Renal pelvis (tissue), 1 donor: ENCODE measurements at regions not wholly inside any gene's neighbourhood (a gene's known extent, or its start where the extent isn't known, plus 50 kb on each side); places are given as distances from the start of the nearest gene placed in this dataset.

ENCODE experiments used
- DNase-seq: peaks from one replicate; pipeline ENCODE4 v3.0.0-alpha.2; 2013

GRCh38 chr4:137676357-137676998 is 144.2 kb upstream of the PCDH18 start:
- DNase-seq = peak; percentile 63

GRCh38 chr4:137674066-137674465 is 141.8 kb upstream of the PCDH18 start:
- DNase-seq = no peak

GRCh38 chr4:137668885-137669545 is 136.7 kb upstream of the PCDH18 start:
- DNase-seq = no peak

- DNase-seq = no peak
Observed at GRCh38 chr4:137664416-137664815, 132.1 kb upstream of the PCDH18 start.

DNA sequence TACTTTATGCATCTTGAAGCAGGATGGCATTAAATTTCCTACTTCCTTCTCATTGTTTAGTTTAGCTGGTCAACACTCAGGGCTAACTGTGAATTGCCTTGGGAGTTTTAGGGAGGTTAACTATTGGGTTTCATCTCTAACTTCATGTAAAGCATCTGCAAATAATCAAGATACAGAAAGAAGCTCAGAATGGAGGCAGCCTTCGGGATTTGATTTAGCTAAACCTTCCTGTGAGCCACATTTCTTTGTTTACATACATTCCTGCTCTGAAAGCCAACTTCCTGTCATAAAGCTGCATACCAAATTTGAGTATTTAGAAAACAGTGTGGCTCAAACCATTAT is 131.7 kb upstream of the PCDH18 start:
- peak; percentile 86 for DNase-seq

DNA sequence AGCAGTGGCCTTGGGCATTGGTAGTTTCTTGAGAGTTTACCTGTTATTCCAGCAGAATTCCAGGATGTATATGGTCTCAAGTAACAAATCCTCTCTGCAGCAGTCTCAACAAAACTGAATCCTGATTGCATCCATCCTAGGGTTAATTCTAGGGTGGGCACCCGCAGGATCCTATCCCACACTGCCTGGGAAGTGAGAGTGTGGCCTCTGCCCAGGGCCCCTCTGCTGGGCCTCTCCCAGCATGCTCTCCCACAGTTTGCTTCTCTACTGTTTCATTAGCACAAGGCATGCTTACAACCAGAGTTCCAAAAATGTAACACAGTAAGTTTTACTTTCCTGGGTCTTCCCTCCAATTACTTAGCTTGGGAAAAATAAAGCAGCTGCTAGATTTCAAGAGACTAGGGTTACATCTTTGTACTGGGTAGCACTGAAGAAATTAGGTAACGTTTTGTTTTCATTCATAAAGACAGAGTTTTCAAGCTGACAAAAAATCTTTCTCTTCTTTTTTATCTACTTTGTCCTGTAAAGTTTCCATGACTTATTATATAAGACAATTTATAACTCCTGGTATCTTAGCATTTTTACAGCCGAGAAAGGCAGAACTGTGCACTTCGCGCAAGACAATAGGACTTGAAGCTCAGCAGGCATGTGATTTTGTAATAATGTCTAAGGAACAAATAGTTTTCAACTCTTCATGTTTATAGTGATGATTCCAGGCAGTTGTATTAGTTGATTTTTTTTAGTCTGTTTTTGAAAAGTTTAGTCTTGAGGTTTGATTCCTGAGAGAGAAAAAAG is 131.2 kb upstream of the PCDH18 start:
- DNase-seq = peak; percentile 48

- DNase-seq = no peak
Observed at GRCh38 chr4:137661693-137662092, 129.4 kb upstream of the PCDH18 start.

GRCh38 chr4:137660211-137660610 is 127.9 kb upstream of the PCDH18 start:
- DNase-seq = no peak

GRCh38 chr4:137659431-137659830 is 127.1 kb upstream of the PCDH18 start:
- no peak for DNase-seq

- DNase-seq = no peak
Observed at GRCh38 chr4:137656661-137657060, 124.4 kb upstream of the PCDH18 start.

- no peak for DNase-seq
Observed at GRCh38 chr4:137655302-137655701, 123.0 kb upstream of the PCDH18 start.

- no peak for DNase-seq
Observed at GRCh38 chr4:137651128-137651527, 118.8 kb upstream of the PCDH18 start.

DNA sequence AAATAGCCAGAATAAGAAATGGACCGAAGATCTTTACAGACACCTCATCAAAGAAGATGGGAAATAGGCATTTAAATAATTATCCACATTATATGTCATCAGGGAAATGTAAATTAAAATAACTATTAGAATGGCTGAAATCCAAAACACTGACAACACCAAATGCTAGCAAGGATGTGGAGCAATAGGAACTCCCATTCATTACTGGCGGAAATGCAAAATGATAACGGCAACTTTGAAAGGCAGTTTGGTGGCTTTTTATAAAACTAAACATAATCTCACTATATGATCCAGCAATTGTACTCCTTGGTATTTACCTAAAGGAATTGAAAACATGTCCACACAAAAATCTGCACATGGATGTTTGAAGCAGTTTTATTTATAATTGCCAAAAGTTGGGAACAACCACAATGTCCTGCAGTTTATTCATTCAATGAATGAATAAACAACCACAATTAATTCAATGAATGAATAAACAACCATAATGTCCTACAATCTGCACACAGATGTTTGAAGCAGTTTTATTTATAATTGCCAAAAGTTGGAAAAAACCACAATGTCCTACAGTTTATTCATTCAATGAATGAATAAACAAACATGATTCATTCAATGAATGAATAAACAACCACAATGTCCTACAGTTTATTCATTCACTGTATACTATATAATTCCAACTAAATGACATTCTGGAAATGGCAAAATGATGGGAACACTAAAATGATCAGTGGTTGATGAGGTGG is 117.6 kb upstream of the PCDH18 start:
- no peak for DNase-seq

DNA sequence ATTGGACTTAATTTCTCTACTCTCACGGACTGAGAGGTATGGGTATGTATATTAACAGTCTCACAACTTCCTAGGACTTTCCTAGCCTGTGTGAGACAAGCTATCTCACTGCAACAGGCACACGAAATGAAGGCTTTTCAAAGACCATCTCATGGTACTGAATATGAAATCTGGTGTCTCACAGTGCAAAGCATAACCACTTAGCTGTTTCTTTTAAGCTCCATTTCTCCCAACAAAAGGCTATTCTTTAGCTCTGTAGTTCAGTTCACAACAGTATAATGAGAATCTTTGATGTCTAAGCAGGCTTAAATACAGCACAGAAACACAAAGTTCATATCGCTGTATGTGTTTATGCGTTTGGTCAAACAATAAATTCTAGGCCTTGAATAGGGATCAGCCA is 116.2 kb upstream of the PCDH18 start:
- no peak for DNase-seq

GRCh38 chr4:137647375-137647774 is 115.1 kb upstream of the PCDH18 start:
- DNase-seq = no peak

DNA sequence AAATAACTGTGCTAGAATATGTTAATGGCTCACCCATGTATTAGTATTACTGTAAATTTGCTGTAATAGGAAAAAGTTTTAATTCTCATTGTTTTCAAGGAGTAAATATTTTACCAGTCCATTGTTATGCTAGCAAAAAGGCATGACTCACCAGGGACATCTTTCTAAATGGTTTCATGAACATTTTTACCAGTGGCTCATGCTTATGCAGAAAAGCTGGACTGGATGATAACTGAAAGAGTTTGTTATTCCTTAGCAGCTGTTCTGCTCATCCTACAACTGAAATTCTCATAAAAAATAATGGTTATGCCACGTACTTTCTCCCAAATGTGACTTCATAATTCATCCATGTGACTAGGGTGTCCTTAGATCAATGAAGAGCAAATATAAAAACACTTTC is 111.9 kb upstream of the PCDH18 start:
- no peak for DNase-seq

GRCh38 chr4:137641544-137641943 is 109.2 kb upstream of the PCDH18 start:
- no peak for DNase-seq

- no peak for DNase-seq
Observed at GRCh38 chr4:137640838-137641158, 108.5 kb upstream of the PCDH18 start.

- no peak for DNase-seq
Observed at GRCh38 chr4:137640156-137640837, 108.0 kb upstream of the PCDH18 start.

- no peak for DNase-seq
Observed at GRCh38 chr4:137638934-137639333, 106.6 kb upstream of the PCDH18 start.

GRCh38 chr4:137635601-137636000 is 103.3 kb upstream of the PCDH18 start:
- DNase-seq = no peak

DNA sequence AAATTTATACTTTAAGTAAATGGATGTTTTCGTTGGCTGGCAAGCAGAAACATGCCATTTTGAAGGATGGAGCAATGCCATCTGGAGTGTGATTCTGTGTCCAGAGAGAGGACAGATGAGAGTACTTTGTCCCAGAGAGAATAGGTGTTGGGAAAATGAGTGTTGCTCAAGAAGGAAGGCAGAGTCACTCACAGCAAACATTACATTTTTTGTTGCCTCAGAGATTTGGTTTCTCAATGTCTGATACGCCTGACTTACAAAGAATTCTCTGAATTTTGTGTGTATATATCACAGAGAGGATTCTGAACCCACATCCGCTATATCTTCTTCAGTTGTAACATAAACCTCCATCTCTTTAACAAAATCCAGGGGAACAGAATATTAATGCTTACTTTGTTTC is 102.8 kb upstream of the PCDH18 start:
- no peak for DNase-seq
